OCI-LY3 (cell line): ENCODE measurements at regions not wholly inside any gene's neighbourhood (a gene's known extent, or its start where the extent isn't known, plus 50 kb on each side); places are given as distances from the start of the nearest gene placed in this dataset.
"Not testable (repeated sequence)": the region's sequence is repeated elsewhere in the genome, so short reads cannot be mapped to it uniquely, and the experiment has no call there.

ENCODE experiments used
- H2AFZ ChIP-seq: fragments of 200-600, 300-600 bp; shearing (Covaris generic); 2 replicates; pipeline ENCODE4 v1.6.0; 2014; ENCODE audit warnings: antibody characterized with exemption, low read depth, low read length
- H3K27ac ChIP-seq: fragments of 200-600, 300-600 bp; sonication (generic); 2 replicates; pipeline ENCODE4 v1.5.1; 2014; ENCODE audit warnings: mild to moderate bottlenecking, low read length, moderate library complexity, mixed read lengths
- H3K27me3 ChIP-seq: fragments of 200-600, 300-600 bp; sonication (generic); 2 replicates; pipeline ENCODE4 v1.6.1; 2014; ENCODE audit warnings: low read depth, low read length, mixed read lengths
- H3K36me3 ChIP-seq: fragments of 200-600, 300-600 bp; sonication (generic); replicated peaks from 2 replicates; pipeline ENCODE3; 2014; ENCODE audit warnings: low read depth, low read length, mixed read lengths
- H3K4me1 ChIP-seq: fragments of 300-600, 200-600 bp; sonication (generic); 2 replicates; pipeline ENCODE4 v1.6.1; 2014; ENCODE audit warnings: low read length, mixed read lengths
- H3K4me2 ChIP-seq: fragments of 200-600, 300-600 bp; sonication (generic); 2 replicates; pipeline ENCODE4 v1.6.1; 2014; ENCODE audit warnings: low read length, mixed read lengths
- H3K4me3 ChIP-seq: fragments of 300-600, 200-600 bp; sonication (generic); 2 replicates; pipeline ENCODE4 v1.5.1; 2014; ENCODE audit warnings: antibody characterized with exemption, mild to moderate bottlenecking, low read length, moderate library complexity
- H3K79me2 ChIP-seq: fragments of 300-600, 200-600 bp; shearing (Covaris generic); 2 replicates; pipeline ENCODE4 v1.6.1; 2014; ENCODE audit warnings: mild to moderate bottlenecking, low read length, mixed read lengths
- H3K9ac ChIP-seq: fragments of 300-600, 200-600 bp; shearing (Covaris generic); 2 replicates; pipeline ENCODE4 v1.6.0; 2014; ENCODE audit warnings: mild to moderate bottlenecking, low read length, moderate library complexity
- H3K9me3 ChIP-seq: fragments of 200-600, 300-600 bp; shearing (Covaris generic); 2 replicates; pipeline ENCODE4 v1.6.1; 2014; ENCODE audit warnings: low read length, mixed read lengths; ENCODE audit not compliant: insufficient read depth
- H4K20me1 ChIP-seq: fragments of 200-600, 300-600 bp; sonication (generic); 2 replicates; pipeline ENCODE4 v1.6.1; 2016; ENCODE audit warnings: low read length, mixed read lengths; ENCODE audit not compliant: insufficient read depth

GRCh38 chr2:131923287-131923686 is 238.5 kb downstream of the ANKRD30BL start:
- Histone ChIP-seq H3K4me2 (peak overlapping the region; percentile 35), H3K27ac (peak overlapping the region; percentile 14; the same call in 1 of the 2 replicates), H3K4me1 (peaks cover 12% of the 10 kb centered on the region)
- not testable (repeated sequence) for H3K79me2 ChIP-seq, H3K36me3 ChIP-seq, H4K20me1 ChIP-seq, H2AFZ ChIP-seq, H3K4me3 ChIP-seq, H3K9me3 ChIP-seq, H3K27me3 ChIP-seq, H3K9ac ChIP-seq

DNA sequence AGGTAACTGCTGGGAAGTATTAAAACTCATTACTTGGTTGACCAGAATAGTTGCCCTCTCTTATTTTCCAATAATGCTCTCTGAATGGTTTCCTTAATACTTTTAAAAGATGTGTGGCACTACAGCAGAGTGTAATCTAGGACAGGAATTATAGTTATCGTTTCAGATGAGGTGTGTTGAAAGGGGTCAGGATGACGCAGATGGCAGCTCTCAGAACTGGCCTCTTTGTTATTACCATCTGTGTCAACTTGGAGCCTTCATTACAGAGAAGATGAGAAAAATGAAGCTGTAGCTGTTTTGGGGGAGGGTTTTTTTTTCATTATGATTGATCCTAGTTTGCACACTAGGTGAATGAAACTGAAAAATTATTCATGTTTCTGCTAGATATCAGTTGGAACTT is 238.9 kb downstream of the ANKRD30BL start:
- H3K27me3 ChIP-seq, H3K36me3 ChIP-seq, H3K4me3 ChIP-seq, H3K9ac ChIP-seq, H2AFZ ChIP-seq, H3K9me3 ChIP-seq, H4K20me1 ChIP-seq, H3K79me2 ChIP-seq: not testable (repeated sequence)
- Histone ChIP-seq H3K4me1 (peaks cover 12% of the 10 kb centered on the region), H3K4me2 (peak overlapping the region; percentile 35), H3K27ac (0 out of 2 replicates have a peak overlapping the region, but pooled peaks have one; percentile 14)
